A673 (cell line): ENCODE measurements at regions not wholly inside any gene's neighbourhood (a gene's known extent, or its start where the extent isn't known, plus 50 kb on each side); places are given as distances from the start of the nearest gene placed in this dataset.

Experiments used
- BruUV-seq: library from RNA; stranded (reverse); fragments of 400-500 nt; replicated peaks from 2 replicates; lab custom pipeline; 2021; lab: Mats Ljungman, UMichigan
- CTCF ChIA-PET: fragments of 300-600 bp; sonication (Branson Sonifier 250); formaldehyde crosslinking; loops from one replicate; lab custom pipeline; 2022; ENCODE audit warnings: antibody characterized with exemption; lab: Charles Lee
- POLR2A ChIA-PET: fragments of 300-600 bp; sonication (Branson Sonifier 250); formaldehyde crosslinking; loops from one replicate; lab custom pipeline; 2022; ENCODE audit warnings: antibody characterized with exemption; ENCODE audit not compliant: low non-redundant PET; lab: Charles Lee
- DNase-seq: peaks from one replicate; pipeline ENCODE4 v3.0.0-alpha.2; 2015; ENCODE audit warnings: low spot score
- H3K27ac ChIP-seq: fragments of 200-600 bp; sonication (generic); 2 replicates; pipeline ENCODE4 v1.5.1; 2016; ENCODE audit warnings: mixed run types, low read depth, mild to moderate bottlenecking, mixed read lengths, antibody characterized with exemption, low read length; ENCODE audit not compliant: poor library complexity, severe bottlenecking
- H3K27me3 ChIP-seq: fragments of 200-600 bp; sonication (generic); replicated peaks from 2 replicates; pipeline ENCODE4 v1.6.1; 2017; ENCODE audit warnings: mixed run types, low read depth, mild to moderate bottlenecking, mixed read lengths, antibody characterized with exemption, low read length; ENCODE audit not compliant: insufficient read depth, poor library complexity
- H3K36me3 ChIP-seq: fragments of 200-600 bp; sonication (generic); 2 replicates; pipeline ENCODE4 v1.6.1; 2016; ENCODE audit warnings: mixed run types, mild to moderate bottlenecking, mixed read lengths, antibody characterized with exemption, low read length; ENCODE audit not compliant: insufficient read depth, poor library complexity, severe bottlenecking
- H3K4me1 ChIP-seq: fragments of 200-600 bp; sonication (generic); 2 replicates; pipeline ENCODE4 v1.6.1; 2017; ENCODE audit warnings: mixed run types, mild to moderate bottlenecking, mixed read lengths, antibody characterized with exemption, low read length; ENCODE audit not compliant: insufficient read depth, poor library complexity, severe bottlenecking
- H3K4me3 ChIP-seq: fragments of 200-600 bp; sonication (generic); 2 replicates; pipeline ENCODE4 v1.5.1; 2016; ENCODE audit warnings: low read depth, mixed run types, mild to moderate bottlenecking, mixed read lengths, low read length; ENCODE audit not compliant: poor library complexity, severe bottlenecking
- H3K9me3 ChIP-seq: fragments of 200-600 bp; sonication (generic); 2 replicates; pipeline ENCODE4 v1.6.1; 2016; ENCODE audit warnings: mixed run types, low read depth, mild to moderate bottlenecking, mixed read lengths, antibody characterized with exemption, low read length; ENCODE audit not compliant: poor library complexity, severe bottlenecking
- CTCF ChIP-seq: fragments of 300-800, 200-600 bp; sonication (generic); conservative IDR thresholded peaks from 2 replicates; pipeline ENCODE4 v1.5.1; 2017; ENCODE audit warnings: low read depth, mild to moderate bottlenecking, antibody characterized with exemption, low read length, moderate library complexity, mixed read lengths
- EZH2 ChIP-seq: fragments of 200-600 bp; sonication (generic); IDR thresholded peaks from 2 replicates; pipeline ENCODE4 v1.6.1; 2017; ENCODE audit warnings: borderline replicate concordance, low read depth, mild to moderate bottlenecking, mixed read lengths, antibody characterized with exemption, low read length; ENCODE audit not compliant: poor library complexity, severe bottlenecking
- intact Hi-C: fragments of 100-400 bp; cut with micrococcal nuclease; formaldehyde crosslinking; loops from one replicate; pipeline ENCODE4 v1.10.0; 2022; ENCODE audit not compliant: unreplicated experiment

DNA sequence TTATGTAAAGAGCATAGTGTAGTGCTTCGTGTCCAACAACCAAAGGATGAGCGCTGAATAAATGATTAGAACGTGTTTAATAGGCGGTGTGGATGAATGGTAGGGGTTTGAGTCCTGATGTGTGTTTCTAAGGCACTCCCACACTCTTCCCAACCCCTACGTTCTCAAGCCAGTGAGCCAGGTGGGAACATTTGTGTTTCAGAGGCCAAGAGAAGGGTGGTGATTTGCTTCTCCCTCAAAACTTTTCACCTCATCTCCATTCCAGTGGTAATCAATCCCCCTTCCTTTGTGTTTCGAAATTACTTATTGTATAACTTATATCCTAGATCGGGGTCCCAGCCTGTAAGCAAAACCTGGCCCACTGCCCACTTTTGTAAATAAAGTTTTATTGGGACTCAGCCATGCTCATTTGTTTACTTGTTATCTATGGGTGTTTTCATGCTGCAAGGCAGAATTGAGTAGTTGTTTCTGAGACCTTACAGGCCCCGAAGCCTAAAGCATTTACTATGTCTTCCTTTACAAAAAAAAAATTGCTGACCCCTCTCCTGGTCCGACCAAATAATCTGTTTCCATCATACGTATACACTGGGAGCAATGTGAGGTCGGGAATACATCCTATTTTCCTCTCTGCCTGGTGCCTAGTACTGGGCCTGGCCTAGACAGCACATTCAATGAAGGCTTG, 150.8 kb upstream of the MYCN start:
- TF ChIP-seq CTCF (no peak), EZH2 (no peak)
- no peaks in the 10 kb centered on the region for H3K4me1 ChIP-seq
- intact Hi-C loops, result no loop called here
- DNase-seq, result no peak
- POLR2A ChIA-PET, result no interaction called here
- no peaks in the 10 kb centered on the region for H3K9me3 ChIP-seq
- no peaks in the 10 kb centered on the region for H3K36me3 ChIP-seq
- no peak overlapping the region for H3K4me3 ChIP-seq
- no TSS peak for BruUV-seq
- CTCF ChIA-PET, result no interaction called here
- no peak overlapping the region for H3K27ac ChIP-seq
- H3K27me3 ChIP-seq, result no peaks in the 10 kb centered on the region

- H3K27me3 ChIP-seq, result no peaks in the 10 kb centered on the region
- no peaks in the 10 kb centered on the region for H3K4me1 ChIP-seq
- H3K36me3 ChIP-seq, result no peaks in the 10 kb centered on the region
- POLR2A ChIA-PET, result no interaction called here
- BruUV-seq, result no TSS peak
- intact Hi-C loops, result no loop called here
- no peak overlapping the region for H3K27ac ChIP-seq
- no peak for DNase-seq
- H3K4me3 ChIP-seq, result no peak overlapping the region
- no peak for TF ChIP-seq EZH2
- TF ChIP-seq CTCF, result no peak
- CTCF ChIA-PET, result no interaction called here
- H3K9me3 ChIP-seq, result no peaks in the 10 kb centered on the region
Measured at GRCh38 chr2:15790326-15790725, 150.0 kb upstream of the MYCN start.

GRCh38 chr2:15790838-15791237, 149.5 kb upstream of the MYCN start:
- TF ChIP-seq CTCF, result no peak
- no peak for TF ChIP-seq EZH2
- intact Hi-C loops, result no loop called here
- no TSS peak for BruUV-seq
- ChIA-PET POLR2A (no interaction called here), CTCF (no interaction called here)
- DNase-seq, result no peak
- H3K27me3 ChIP-seq, result no peaks in the 10 kb centered on the region
- H3K36me3 ChIP-seq, result no peaks in the 10 kb centered on the region
- no peak overlapping the region for H3K27ac ChIP-seq
- H3K4me3 ChIP-seq, result no peak overlapping the region
- no peaks in the 10 kb centered on the region for H3K4me1 ChIP-seq
- H3K9me3 ChIP-seq, result no peaks in the 10 kb centered on the region
